SJCRH30 (cell line): ENCODE measurements at regions not wholly inside any gene's neighbourhood (a gene's known extent, or its start where the extent isn't known, plus 50 kb on each side); places are given as distances from the start of the nearest gene placed in this dataset.
A peak's percentile ranks its signal among the peaks of the same experiment; 100 is the strongest.

Experiments used
- DNase-seq, 2 experiments: peaks; one replicate each; pipeline ENCODE4 v3.0.0-alpha.2; 2015 to 2020
- H3K27ac ChIP-seq: fragments of 250-450 bp; sonication (Bioruptor Pico); 2 replicates; pipeline ENCODE4 v1.5.1; 2020; ENCODE audit warnings: mild to moderate bottlenecking, moderate library complexity
- H3K27me3 ChIP-seq: fragments of 250-450 bp; sonication (Bioruptor Pico); 2 replicates; pipeline ENCODE4 v1.5.1; 2020; ENCODE audit warnings: mild to moderate bottlenecking, moderate library complexity
- H3K36me3 ChIP-seq: fragments of 250-450 bp; sonication (Bioruptor Pico); 2 replicates; pipeline ENCODE4 v1.5.1; 2020; ENCODE audit warnings: mild to moderate bottlenecking, moderate library complexity
- H3K4me1 ChIP-seq: fragments of 250-450 bp; sonication (Bioruptor Pico); 2 replicates; pipeline ENCODE4 v1.5.1; 2020; ENCODE audit warnings: mild to moderate bottlenecking, moderate library complexity
- H3K4me3 ChIP-seq: fragments of 250-450 bp; sonication (Bioruptor Pico); 2 replicates; pipeline ENCODE4 v1.5.1; 2020; ENCODE audit warnings: mild to moderate bottlenecking, moderate library complexity
- H3K9me3 ChIP-seq: fragments of 250-450 bp; sonication (Bioruptor Pico); replicated peaks from 2 replicates; pipeline ENCODE4 v1.5.1; 2020; ENCODE audit warnings: mild to moderate bottlenecking, moderate library complexity

GRCh38 chr10:120960725-120961124 lies 109.6 kb downstream of the WDR11 start:
- Histone ChIP-seq H3K4me1 (peaks cover 24% of the 10 kb centered on the region), H3K27me3 (no peaks in the 10 kb centered on the region), H3K9me3 (peaks cover 3% of the 10 kb centered on the region; the same call in 1 of the 2 replicates), H3K4me3 (no peak overlapping the region), H3K27ac (no peak overlapping the region), H3K36me3 (no peaks in the 10 kb centered on the region)
- DNase-seq = no peak

GRCh38 chr10:120961795-120962755 lies 110.9 kb downstream of the WDR11 start:
- Histone ChIP-seq H3K4me1 (peaks cover 34% of the 10 kb centered on the region), H3K9me3 (no peaks in the 10 kb centered on the region; the same call in 1 of the 2 replicates), H3K36me3 (no peaks in the 10 kb centered on the region), H3K4me3 (peak overlapping the region; percentile 43), H3K27ac (peak overlapping the region; percentile 68), H3K27me3 (no peaks in the 10 kb centered on the region)
- DNase-seq = no peak

GRCh38 chr10:120962756-120963593 lies 111.8 kb downstream of the WDR11 start:
- DNase-seq = peak; percentile 86 to 90
- no peaks in the 10 kb centered on the region; the same call in 1 of the 2 replicates for H3K9me3 ChIP-seq
- no peaks in the 10 kb centered on the region for H3K27me3 ChIP-seq
- H3K36me3 ChIP-seq = no peaks in the 10 kb centered on the region
- H3K4me1 ChIP-seq = peaks cover 37% of the 10 kb centered on the region
- peak overlapping the region; percentile 43 for H3K4me3 ChIP-seq
- H3K27ac ChIP-seq = peak overlapping the region; percentile 68

GRCh38 chr10:120963594-120964220 lies 112.5 kb downstream of the WDR11 start:
- Histone ChIP-seq H3K9me3 (no peaks in the 10 kb centered on the region; the same call in 1 of the 2 replicates), H3K4me1 (peaks cover 37% of the 10 kb centered on the region), H3K4me3 (no peak overlapping the region), H3K27ac (peak overlapping the region; percentile 68; the same call in 1 of the 2 replicates), H3K27me3 (no peaks in the 10 kb centered on the region), H3K36me3 (no peaks in the 10 kb centered on the region)
- peak in 1 of 2 experiments; percentile 21 for DNase-seq

GRCh38 chr10:120966657-120967045 lies 115.5 kb downstream of the WDR11 start:
- Histone ChIP-seq H3K36me3 (no peaks in the 10 kb centered on the region), H3K4me1 (peaks cover 46% of the 10 kb centered on the region), H3K9me3 (no peaks in the 10 kb centered on the region), H3K27me3 (no peaks in the 10 kb centered on the region), H3K27ac (peak overlapping the region; percentile 90), H3K4me3 (peak overlapping the region; percentile 42)
- peak; percentile 53 to 60 for DNase-seq

GRCh38 chr10:120969219-120969645 lies 118.1 kb downstream of the WDR11 start:
- H3K4me3 ChIP-seq = no peak overlapping the region
- no peaks in the 10 kb centered on the region for H3K27me3 ChIP-seq
- no peak for DNase-seq
- H3K4me1 ChIP-seq = peaks cover 36% of the 10 kb centered on the region
- peaks cover 5% of the 10 kb centered on the region for H3K9me3 ChIP-seq
- no peak overlapping the region for H3K27ac ChIP-seq
- no peaks in the 10 kb centered on the region for H3K36me3 ChIP-seq

- no peak overlapping the region; the same call in 1 of the 2 replicates for H3K27ac ChIP-seq
- DNase-seq = no peak
- no peak overlapping the region for H3K4me3 ChIP-seq
These were observed 119.7 kb downstream of the WDR11 start for GRCh38 chr10:120970595-120971529.

GRCh38 chr10:120971671-120972070 lies 120.5 kb downstream of the WDR11 start:
- no peaks in the 10 kb centered on the region for H3K27me3 ChIP-seq

More at GRCh38 chr10:120970595-120971529, 119.7 kb downstream of the WDR11 start:
- H3K36me3 ChIP-seq = no peaks in the 10 kb centered on the region
- peaks cover 28% of the 10 kb centered on the region for H3K4me1 ChIP-seq
- H3K9me3 ChIP-seq = peaks cover 10% of the 10 kb centered on the region
- H3K27me3 ChIP-seq = no peaks in the 10 kb centered on the region

GRCh38 chr10:120972259-120972658 lies 121.1 kb downstream of the WDR11 start:
- no peak for DNase-seq
- H3K36me3 ChIP-seq = no peaks in the 10 kb centered on the region
- H3K4me3 ChIP-seq = no peak overlapping the region
- peaks cover 17% of the 10 kb centered on the region for H3K4me1 ChIP-seq
- H3K27me3 ChIP-seq = no peaks in the 10 kb centered on the region
- peaks cover 10% of the 10 kb centered on the region for H3K9me3 ChIP-seq
- no peak overlapping the region for H3K27ac ChIP-seq

More at GRCh38 chr10:120971671-120972070, 120.5 kb downstream of the WDR11 start:
- Histone ChIP-seq H3K4me3 (no peak overlapping the region), H3K4me1 (peaks cover 23% of the 10 kb centered on the region), H3K36me3 (no peaks in the 10 kb centered on the region), H3K27ac (no peak overlapping the region; the same call in 1 of the 2 replicates), H3K9me3 (peaks cover 10% of the 10 kb centered on the region)
- peak; percentile 81 to 87 for DNase-seq

GRCh38 chr10:120975072-120975867 lies 124.1 kb downstream of the WDR11 start:
- Histone ChIP-seq H3K36me3 (no peaks in the 10 kb centered on the region), H3K4me1 (peaks cover 32% of the 10 kb centered on the region), H3K27me3 (no peaks in the 10 kb centered on the region), H3K9me3 (peaks cover 10% of the 10 kb centered on the region), H3K27ac (no peak overlapping the region), H3K4me3 (no peak overlapping the region)
- DNase-seq = no peak

GRCh38 chr10:120975868-120976225 lies 124.7 kb downstream of the WDR11 start:
- no peak overlapping the region for H3K27ac ChIP-seq
- no peaks in the 10 kb centered on the region for H3K27me3 ChIP-seq
- H3K9me3 ChIP-seq = peaks cover 10% of the 10 kb centered on the region
- H3K4me3 ChIP-seq = no peak overlapping the region
- no peak for DNase-seq
- H3K4me1 ChIP-seq = peaks cover 35% of the 10 kb centered on the region
- H3K36me3 ChIP-seq = no peaks in the 10 kb centered on the region

- peaks cover 5% of the 10 kb centered on the region for H3K9me3 ChIP-seq
- no peaks in the 10 kb centered on the region for H3K36me3 ChIP-seq
- H3K4me1 ChIP-seq = peaks cover 39% of the 10 kb centered on the region
- peak overlapping the region; percentile 70 for H3K27ac ChIP-seq
- H3K27me3 ChIP-seq = no peaks in the 10 kb centered on the region
- peak overlapping the region; percentile 30; the same call in 1 of the 2 replicates for H3K4me3 ChIP-seq
- no peak for DNase-seq
These were observed 126.7 kb downstream of the WDR11 start for GRCh38 chr10:120977897-120978296.
